HCT116 (cell line): ENCODE measurements at regions not wholly inside any gene's neighbourhood (a gene's known extent, or its start where the extent isn't known, plus 50 kb on each side); places are given as distances from the start of the nearest gene placed in this dataset.

Experiments
- ATAC-seq: fragments of 200-7000 bp; cut with Tn5 transposase; 2 replicates; pipeline ENCODE4 v1.9.1; 2020; ENCODE audit warnings: mild to moderate bottlenecking, moderate library complexity
- BruUV-seq: library from RNA; stranded (reverse); fragments of 400-500 nt; replicated peaks from 2 replicates; lab custom pipeline; 2021; lab: Mats Ljungman, UMichigan
- CTCF ChIA-PET: fragments of 300-600 bp; sonication (Branson Sonifier 250); formaldehyde crosslinking; loops from one replicate; lab custom pipeline; 2021; ENCODE audit warnings: antibody characterized with exemption; lab: Charles Lee
- POLR2A ChIA-PET: fragments of 300-600, 350-600 bp; sonication (Branson Sonifier 250); formaldehyde crosslinking; loops from one replicate; lab custom pipeline; 2021; ENCODE audit warnings: antibody characterized with exemption; lab: Charles Lee
- RAD21 ChIA-PET, 2 experiments: fragments of 300-600 bp; sonication (Branson Sonifier 250); formaldehyde crosslinking; loops; one replicate each; lab custom pipeline; 2023; ENCODE audit warnings: low total read pairs in 2 of 2; ENCODE audit not compliant: uncharacterized antibody in 2 of 2, unreplicated experiment in 2 of 2, low non-redundant PET in 1 of 2; lab: Charles Lee
- DNase-seq: peaks from one replicate; pipeline ENCODE4 v3.0.0-alpha.2; 2010; ENCODE audit warnings: low read depth, low spot score
- H2AFZ ChIP-seq: fragments of 200-600 bp; shearing (Covaris generic), sonication (generic); 2 replicates; pipeline ENCODE4 v1.6.1; 2017; ENCODE audit warnings: low read depth, mixed run types, mixed read lengths, antibody characterized with exemption, low read length; ENCODE audit not compliant: poor library complexity, severe bottlenecking
- H3K27ac ChIP-seq: 2 replicates; pipeline ENCODE4 v1.5.1; 2012; ENCODE audit warnings: low read depth, low read length
- H3K27me3 ChIP-seq: fragments of 200-600 bp; sonication (generic); 2 replicates; pipeline ENCODE4 v1.6.1; 2016; ENCODE audit warnings: mixed run types, low read length, mixed read lengths; ENCODE audit not compliant: insufficient read depth
- H3K36me3 ChIP-seq, 2 experiments: fragments of 200-500 bp in 1 of 2; fragments of 200-600 bp in 1 of 2; sonication (Bioruptor generic) in 1 of 2; sonication (generic) in 1 of 2; 2 replicates each; pipeline versions ENCODE4 v1.5.1 to v1.6.1; 2014 to 2016; ENCODE audit warnings: low read length in 2 of 2, inconsistent platforms in 1 of 2, mixed read lengths in 1 of 2, mixed run types in 1 of 2; ENCODE audit not compliant: insufficient read depth in 2 of 2, control insufficient read depth in 1 of 2
- H3K4me1 ChIP-seq, 2 experiments: fragments of 200-600 bp in 1 of 2; sonication (generic) in 1 of 2; 2 replicates each; pipeline versions ENCODE4 v1.5.1 to v1.6.1; 2012 to 2017; ENCODE audit warnings: low read length in 2 of 2, inconsistent platforms in 1 of 2, mild to moderate bottlenecking in 1 of 2, mixed read lengths in 1 of 2, mixed run types in 1 of 2, moderate library complexity in 1 of 2; ENCODE audit not compliant: insufficient read depth in 2 of 2, control insufficient read depth in 1 of 2
- H3K4me2 ChIP-seq: fragments of 200-600 bp; sonication (generic); 2 replicates; pipeline ENCODE4 v1.6.1; 2017; ENCODE audit warnings: mixed run types, low read length, mixed read lengths
- H3K4me3 ChIP-seq, 2 experiments: fragments of 200-600 bp in 1 of 2; sonication (generic) in 1 of 2; replicated peaks in 1 of 2; 2 replicates each; pipeline ENCODE4 v1.5.1; 2011 to 2016; ENCODE audit warnings: low read length in 2 of 2, control low read depth in 1 of 2, low read depth in 1 of 2, mild to moderate bottlenecking in 1 of 2, mixed read lengths in 1 of 2, mixed run types in 1 of 2
- H3K79me2 ChIP-seq: fragments of 200-600 bp; sonication (generic); 2 replicates; pipeline ENCODE4 v1.6.1; 2017; ENCODE audit warnings: mild to moderate bottlenecking, mixed run types, low read length, moderate library complexity, mixed read lengths; ENCODE audit not compliant: insufficient read depth
- H3K9ac ChIP-seq: fragments of 200-600 bp; sonication (generic); 2 replicates; pipeline ENCODE4 v1.6.1; 2016; ENCODE audit warnings: low read length, mixed read lengths
- H3K9me2 ChIP-seq: fragments of 200-600 bp; sonication (generic), shearing (Covaris generic); 2 replicates; pipeline ENCODE4 v1.6.1; 2017; ENCODE audit warnings: mixed run types, mild to moderate bottlenecking, moderate library complexity; ENCODE audit not compliant: insufficient read depth
- H3K9me3 ChIP-seq, 2 experiments: fragments of 200-500 bp in 1 of 2; fragments of 200-600 bp in 1 of 2; sonication (Bioruptor generic) in 1 of 2; sonication (generic) in 1 of 2; 2 replicates each; pipeline ENCODE4 v1.6.1; 2014 to 2017; ENCODE audit warnings: low read length in 2 of 2, mixed read lengths in 2 of 2, inconsistent platforms in 1 of 2, low read depth in 1 of 2, mild to moderate bottlenecking in 1 of 2, mixed run types in 1 of 2, moderate library complexity in 1 of 2; ENCODE audit not compliant: control insufficient read depth in 1 of 2, insufficient read depth in 1 of 2
- H4K20me1 ChIP-seq: fragments of 200-600 bp; sonication (generic), shearing (Covaris generic); 2 replicates; pipeline ENCODE4 v1.6.1; 2017; ENCODE audit warnings: mixed run types, mild to moderate bottlenecking, moderate library complexity; ENCODE audit not compliant: insufficient read depth
- ATF3 ChIP-seq: IDR thresholded peaks from 2 replicates; pipeline ENCODE4 v1.6.1; 2012
- CEBPB ChIP-seq: IDR thresholded peaks from 2 replicates; pipeline ENCODE4 v1.6.1; 2012; ENCODE audit warnings: low read depth
- EGR1 ChIP-seq: IDR thresholded peaks from 2 replicates; pipeline ENCODE4 v1.6.1; 2012; ENCODE audit warnings: low read depth
- ELF1 ChIP-seq: IDR thresholded peaks from 2 replicates; pipeline ENCODE4 v1.6.1; 2012; ENCODE audit warnings: low read depth, borderline replicate concordance
- EZH2 ChIP-seq: fragments of 200-600 bp; sonication (generic); IDR thresholded peaks from 2 replicates; pipeline ENCODE4 v1.6.1; 2017; ENCODE audit warnings: antibody characterized with exemption, mixed run types
- EZH2phosphoT487 ChIP-seq: fragments of 200-600 bp; IDR thresholded peaks from 2 replicates; pipeline ENCODE4 v1.6.1; 2018; ENCODE audit warnings: antibody characterized with exemption, borderline replicate concordance
- FOSL1 ChIP-seq: IDR thresholded peaks from 2 replicates; pipeline ENCODE4 v1.6.1; 2012; ENCODE audit warnings: low read depth
- POLR2A ChIP-seq: IDR thresholded peaks from 2 replicates; pipeline ENCODE4 v1.7.0; 2011; ENCODE audit warnings: borderline replicate concordance; ENCODE audit not compliant: insufficient read depth, insufficient read length; ENCODE audit errors: extremely low read depth
- POLR2AphosphoS5 ChIP-seq: IDR thresholded peaks from 2 replicates; pipeline ENCODE4 v1.6.1; 2011; ENCODE audit warnings: mild to moderate bottlenecking, low read depth, low read length, moderate library complexity
- RAD21 ChIP-seq: IDR thresholded peaks from 2 replicates; pipeline ENCODE4 v1.6.1; 2012; ENCODE audit warnings: low read depth, mild to moderate bottlenecking
- SIN3A ChIP-seq: IDR thresholded peaks from 2 replicates; pipeline ENCODE4 v1.6.1; 2012; ENCODE audit warnings: low read depth
- SP1 ChIP-seq: IDR thresholded peaks from 2 replicates; pipeline ENCODE4 v1.6.1; 2012; ENCODE audit warnings: low read depth
- YY1 ChIP-seq: IDR thresholded peaks from 2 replicates; pipeline ENCODE4 v1.6.1; 2011; ENCODE audit warnings: low read length, low read depth, moderate library complexity, mild to moderate bottlenecking; ENCODE audit not compliant: insufficient replicate concordance; ENCODE audit errors: extremely low read depth
- ZFX ChIP-seq: fragments of 450-650 bp; IDR thresholded peaks from 2 replicates; pipeline ENCODE4 v1.6.1; 2017
- ZNF274 ChIP-seq: fragments of 200-500 bp; sonication (Bioruptor generic); IDR thresholded peaks from 2 replicates; pipeline ENCODE4 v1.6.1; 2014; ENCODE audit warnings: mild to moderate bottlenecking, low read depth, low read length, inconsistent platforms
- intact Hi-C: fragments of 100-400 bp; cut with micrococcal nuclease; formaldehyde crosslinking; loops from 2 replicates; pipeline ENCODE4 v1.10.0; 2022
- TF ChIP-seq, protein P1 (sequence below): IDR thresholded peaks from 2 replicates; pipeline ENCODE4 v1.6.1; 2012; ENCODE audit warnings: low read depth
- TF ChIP-seq, protein P2 (sequence below), 3 experiments: fragments of 200-600 bp in 1 of 3; sonication (generic) in 1 of 3; IDR thresholded peaks in 2 of 3; conservative IDR thresholded peaks in 1 of 3; 2 replicates each; pipeline ENCODE4 v1.5.1; 2012 to 2017; ENCODE audit warnings: low read depth in 2 of 3, low read length in 2 of 3, antibody characterized with exemption in 1 of 3, borderline replicate concordance in 1 of 3, control low read depth in 1 of 3, mild to moderate bottlenecking in 1 of 3, mixed read lengths in 1 of 3, mixed run types in 1 of 3, moderate library complexity in 1 of 3; ENCODE audit not compliant: insufficient read depth in 1 of 3
- TF ChIP-seq, protein P3 (sequence below): IDR thresholded peaks from 2 replicates; pipeline ENCODE4 v1.6.1; 2011; ENCODE audit warnings: mild to moderate bottlenecking, low read length, moderate library complexity; ENCODE audit not compliant: insufficient replicate concordance; ENCODE audit errors: extremely low read depth
- TF ChIP-seq, protein P4 (sequence below): IDR thresholded peaks from 2 replicates; pipeline ENCODE4 v1.6.1; 2012

DNA sequence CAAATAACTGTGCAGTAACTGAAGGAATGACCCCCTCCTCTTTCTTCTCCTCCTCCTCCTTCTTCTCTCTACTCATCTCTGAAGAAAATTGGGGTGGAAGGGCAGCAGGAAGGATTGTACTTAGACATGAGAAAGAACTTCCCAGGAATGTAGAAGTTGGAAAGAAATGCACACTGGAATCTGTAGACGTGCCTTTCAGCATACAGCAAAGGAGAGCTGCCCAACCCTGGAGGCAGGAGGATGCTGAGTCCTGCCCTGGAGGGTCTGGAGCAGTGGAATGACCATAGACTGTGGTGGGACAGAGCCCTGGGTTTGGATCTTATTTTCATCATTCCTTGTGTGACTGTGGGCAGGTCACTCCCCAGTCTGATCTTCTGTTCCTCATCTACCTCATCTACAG lies 80.1 kb downstream of the PJA1 start:
- no peaks in the 10 kb centered on the region for H4K20me1 ChIP-seq
- H3K4me3 ChIP-seq: no peak overlapping the region
- no peaks in the 10 kb centered on the region for H3K79me2 ChIP-seq
- no peaks in the 10 kb centered on the region for H3K4me1 ChIP-seq
- H2AFZ ChIP-seq: no peak overlapping the region
- H3K9me2 ChIP-seq: no peaks in the 10 kb centered on the region
- no peak for DNase-seq
- no peaks in the 10 kb centered on the region for H3K27me3 ChIP-seq
- no peaks in the 10 kb centered on the region for H3K36me3 ChIP-seq
- no peak overlapping the region for H3K4me2 ChIP-seq
- no TSS peak for BruUV-seq
- no peak overlapping the region for H3K27ac ChIP-seq
- no peaks in the 10 kb centered on the region for H3K9me3 ChIP-seq
- ChIA-PET POLR2A (no interaction called here), RAD21 (no interaction called here), CTCF (no interaction called here)
- TF ChIP-seq ATF3 (no peak), ZFX (no peak), EZH2 (no peak), POLR2AphosphoS5 (no peak), SIN3A (no peak), EZH2phosphoT487 (no peak), FOSL1 (no peak), YY1 (no peak), ZNF274 (no peak), CEBPB (no peak), EGR1 (no peak), ELF1 (no peak), POLR2A (no peak), RAD21 (no peak), SP1 (no peak)
- TF ChIP-seq, protein P1, sequence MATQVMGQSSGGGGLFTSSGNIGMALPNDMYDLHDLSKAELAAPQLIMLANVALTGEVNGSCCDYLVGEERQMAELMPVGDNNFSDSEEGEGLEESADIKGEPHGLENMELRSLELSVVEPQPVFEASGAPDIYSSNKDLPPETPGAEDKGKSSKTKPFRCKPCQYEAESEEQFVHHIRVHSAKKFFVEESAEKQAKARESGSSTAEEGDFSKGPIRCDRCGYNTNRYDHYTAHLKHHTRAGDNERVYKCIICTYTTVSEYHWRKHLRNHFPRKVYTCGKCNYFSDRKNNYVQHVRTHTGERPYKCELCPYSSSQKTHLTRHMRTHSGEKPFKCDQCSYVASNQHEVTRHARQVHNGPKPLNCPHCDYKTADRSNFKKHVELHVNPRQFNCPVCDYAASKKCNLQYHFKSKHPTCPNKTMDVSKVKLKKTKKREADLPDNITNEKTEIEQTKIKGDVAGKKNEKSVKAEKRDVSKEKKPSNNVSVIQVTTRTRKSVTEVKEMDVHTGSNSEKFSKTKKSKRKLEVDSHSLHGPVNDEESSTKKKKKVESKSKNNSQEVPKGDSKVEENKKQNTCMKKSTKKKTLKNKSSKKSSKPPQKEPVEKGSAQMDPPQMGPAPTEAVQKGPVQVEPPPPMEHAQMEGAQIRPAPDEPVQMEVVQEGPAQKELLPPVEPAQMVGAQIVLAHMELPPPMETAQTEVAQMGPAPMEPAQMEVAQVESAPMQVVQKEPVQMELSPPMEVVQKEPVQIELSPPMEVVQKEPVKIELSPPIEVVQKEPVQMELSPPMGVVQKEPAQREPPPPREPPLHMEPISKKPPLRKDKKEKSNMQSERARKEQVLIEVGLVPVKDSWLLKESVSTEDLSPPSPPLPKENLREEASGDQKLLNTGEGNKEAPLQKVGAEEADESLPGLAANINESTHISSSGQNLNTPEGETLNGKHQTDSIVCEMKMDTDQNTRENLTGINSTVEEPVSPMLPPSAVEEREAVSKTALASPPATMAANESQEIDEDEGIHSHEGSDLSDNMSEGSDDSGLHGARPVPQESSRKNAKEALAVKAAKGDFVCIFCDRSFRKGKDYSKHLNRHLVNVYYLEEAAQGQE: no peak
- TF ChIP-seq, protein P2, sequence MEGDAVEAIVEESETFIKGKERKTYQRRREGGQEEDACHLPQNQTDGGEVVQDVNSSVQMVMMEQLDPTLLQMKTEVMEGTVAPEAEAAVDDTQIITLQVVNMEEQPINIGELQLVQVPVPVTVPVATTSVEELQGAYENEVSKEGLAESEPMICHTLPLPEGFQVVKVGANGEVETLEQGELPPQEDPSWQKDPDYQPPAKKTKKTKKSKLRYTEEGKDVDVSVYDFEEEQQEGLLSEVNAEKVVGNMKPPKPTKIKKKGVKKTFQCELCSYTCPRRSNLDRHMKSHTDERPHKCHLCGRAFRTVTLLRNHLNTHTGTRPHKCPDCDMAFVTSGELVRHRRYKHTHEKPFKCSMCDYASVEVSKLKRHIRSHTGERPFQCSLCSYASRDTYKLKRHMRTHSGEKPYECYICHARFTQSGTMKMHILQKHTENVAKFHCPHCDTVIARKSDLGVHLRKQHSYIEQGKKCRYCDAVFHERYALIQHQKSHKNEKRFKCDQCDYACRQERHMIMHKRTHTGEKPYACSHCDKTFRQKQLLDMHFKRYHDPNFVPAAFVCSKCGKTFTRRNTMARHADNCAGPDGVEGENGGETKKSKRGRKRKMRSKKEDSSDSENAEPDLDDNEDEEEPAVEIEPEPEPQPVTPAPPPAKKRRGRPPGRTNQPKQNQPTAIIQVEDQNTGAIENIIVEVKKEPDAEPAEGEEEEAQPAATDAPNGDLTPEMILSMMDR (IDR thresholded peaks at IDR 0.05 in 2 of 3, conservative IDR thresholded peaks at IDR 0.05 in 1 of 3; ENCODE audit: borderline replicate concordance in 1 of 3, insufficient read depth in 1 of 3, low read depth in 2 of 3, low read length in 2 of 3): no peak
- TF ChIP-seq, protein P3, sequence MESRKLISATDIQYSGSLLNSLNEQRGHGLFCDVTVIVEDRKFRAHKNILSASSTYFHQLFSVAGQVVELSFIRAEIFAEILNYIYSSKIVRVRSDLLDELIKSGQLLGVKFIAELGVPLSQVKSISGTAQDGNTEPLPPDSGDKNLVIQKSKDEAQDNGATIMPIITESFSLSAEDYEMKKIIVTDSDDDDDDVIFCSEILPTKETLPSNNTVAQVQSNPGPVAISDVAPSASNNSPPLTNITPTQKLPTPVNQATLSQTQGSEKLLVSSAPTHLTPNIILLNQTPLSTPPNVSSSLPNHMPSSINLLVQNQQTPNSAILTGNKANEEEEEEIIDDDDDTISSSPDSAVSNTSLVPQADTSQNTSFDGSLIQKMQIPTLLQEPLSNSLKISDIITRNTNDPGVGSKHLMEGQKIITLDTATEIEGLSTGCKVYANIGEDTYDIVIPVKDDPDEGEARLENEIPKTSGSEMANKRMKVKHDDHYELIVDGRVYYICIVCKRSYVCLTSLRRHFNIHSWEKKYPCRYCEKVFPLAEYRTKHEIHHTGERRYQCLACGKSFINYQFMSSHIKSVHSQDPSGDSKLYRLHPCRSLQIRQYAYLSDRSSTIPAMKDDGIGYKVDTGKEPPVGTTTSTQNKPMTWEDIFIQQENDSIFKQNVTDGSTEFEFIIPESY: no peak
- TF ChIP-seq, protein P4, sequence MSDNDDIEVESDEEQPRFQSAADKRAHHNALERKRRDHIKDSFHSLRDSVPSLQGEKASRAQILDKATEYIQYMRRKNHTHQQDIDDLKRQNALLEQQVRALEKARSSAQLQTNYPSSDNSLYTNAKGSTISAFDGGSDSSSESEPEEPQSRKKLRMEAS: no peak
- intact Hi-C loops: no loop called here
- ATAC-seq: no peak
- no peak overlapping the region for H3K9ac ChIP-seq
